Brain microvascular endothelial cell (primary cell): ENCODE measurements at regions not wholly inside any gene's neighbourhood (a gene's known extent, or its start where the extent isn't known, plus 50 kb on each side); places are given as distances from the start of the nearest gene placed in this dataset.

Source experiments
- DNase-seq: peaks from one replicate; pipeline ENCODE4 v3.0.0-alpha.2; 2020
- H3K27ac ChIP-seq: fragments of 250-450 bp; sonication (Bioruptor Pico); 2 replicates; pipeline ENCODE4 v1.5.1; 2020; ENCODE audit warnings: mild to moderate bottlenecking, moderate library complexity
- H3K27me3 ChIP-seq: fragments of 250-450 bp; sonication (Bioruptor Pico); replicated peaks from 2 replicates; pipeline ENCODE4 v1.5.1; 2020; ENCODE audit warnings: mild to moderate bottlenecking
- H3K36me3 ChIP-seq: fragments of 250-450 bp; sonication (Bioruptor Pico); replicated peaks from 2 replicates; pipeline ENCODE4 v1.5.1; 2020; ENCODE audit warnings: mild to moderate bottlenecking
- H3K4me3 ChIP-seq: 2 replicates; pipeline ENCODE4 v1.5.1; 2011; ENCODE audit warnings: low read depth, mild to moderate bottlenecking, control low read depth, low read length, moderate library complexity
- in situ Hi-C: cut with HindIII; loops from 2 replicates; pipeline ENCODE4 v1.10.0; 2017; ENCODE audit warnings: low sequenced_read_pairs, low pct_ligation_motif_present
- TF ChIP-seq, protein P1 (sequence below): IDR thresholded peaks from 2 replicates; pipeline ENCODE4 v1.5.1; 2011; ENCODE audit warnings: low read depth, mild to moderate bottlenecking, moderate library complexity, low read length, control low read depth, inconsistent platforms; ENCODE audit errors: missing control alignments

DNA sequence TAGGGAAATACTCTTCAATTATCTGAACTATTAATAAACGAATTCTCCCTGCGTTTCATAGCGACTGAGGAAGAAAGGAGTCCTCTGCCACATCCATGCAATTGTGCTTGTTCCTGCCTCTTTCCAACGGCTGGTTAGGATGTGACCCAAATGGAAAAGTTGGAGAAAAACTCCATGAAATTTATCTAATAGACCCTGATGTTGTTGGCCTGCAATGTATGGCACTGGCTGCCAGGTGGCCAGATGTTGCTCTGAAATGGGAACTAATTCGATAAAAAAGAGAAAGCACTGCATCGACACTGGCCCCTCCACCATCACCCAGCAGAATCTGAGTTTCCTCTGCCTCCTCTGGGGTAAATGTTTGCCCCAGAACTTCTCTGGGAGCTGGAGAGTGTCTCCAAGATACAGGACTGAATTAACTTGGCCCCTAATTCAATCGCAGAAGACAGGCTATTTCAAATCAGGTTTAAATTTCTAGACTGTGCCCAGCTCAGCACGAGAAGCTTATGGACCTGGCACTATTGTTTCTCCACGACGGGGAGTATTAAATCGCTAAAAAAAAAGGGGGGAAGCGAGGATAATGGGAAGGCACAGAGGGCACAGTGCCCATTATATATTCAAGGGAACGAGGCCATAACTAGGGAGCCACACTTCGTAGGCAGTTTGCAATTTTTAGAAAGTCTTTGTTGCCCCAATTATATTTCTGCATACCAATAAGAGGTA lies 103.9 kb downstream of the ZIC5 start:
- Histone ChIP-seq H3K4me3 (no peak overlapping the region), H3K36me3 (no peaks in the 10 kb centered on the region), H3K27me3 (no peaks in the 10 kb centered on the region), H3K27ac (no peak overlapping the region)
- in situ Hi-C loops = no loop called here
- TF ChIP-seq, protein P1, sequence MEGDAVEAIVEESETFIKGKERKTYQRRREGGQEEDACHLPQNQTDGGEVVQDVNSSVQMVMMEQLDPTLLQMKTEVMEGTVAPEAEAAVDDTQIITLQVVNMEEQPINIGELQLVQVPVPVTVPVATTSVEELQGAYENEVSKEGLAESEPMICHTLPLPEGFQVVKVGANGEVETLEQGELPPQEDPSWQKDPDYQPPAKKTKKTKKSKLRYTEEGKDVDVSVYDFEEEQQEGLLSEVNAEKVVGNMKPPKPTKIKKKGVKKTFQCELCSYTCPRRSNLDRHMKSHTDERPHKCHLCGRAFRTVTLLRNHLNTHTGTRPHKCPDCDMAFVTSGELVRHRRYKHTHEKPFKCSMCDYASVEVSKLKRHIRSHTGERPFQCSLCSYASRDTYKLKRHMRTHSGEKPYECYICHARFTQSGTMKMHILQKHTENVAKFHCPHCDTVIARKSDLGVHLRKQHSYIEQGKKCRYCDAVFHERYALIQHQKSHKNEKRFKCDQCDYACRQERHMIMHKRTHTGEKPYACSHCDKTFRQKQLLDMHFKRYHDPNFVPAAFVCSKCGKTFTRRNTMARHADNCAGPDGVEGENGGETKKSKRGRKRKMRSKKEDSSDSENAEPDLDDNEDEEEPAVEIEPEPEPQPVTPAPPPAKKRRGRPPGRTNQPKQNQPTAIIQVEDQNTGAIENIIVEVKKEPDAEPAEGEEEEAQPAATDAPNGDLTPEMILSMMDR = no peak
- no peak for DNase-seq

- DNase-seq = no peak
- TF ChIP-seq, protein P1 = no peak
- Histone ChIP-seq H3K36me3 (no peaks in the 10 kb centered on the region), H3K27ac (no peak overlapping the region), H3K27me3 (no peaks in the 10 kb centered on the region), H3K4me3 (no peak overlapping the region)
- in situ Hi-C loops = no loop called here
These were observed 104.8 kb downstream of the ZIC5 start for GRCh38 chr13:99866781-99867180.

DNA sequence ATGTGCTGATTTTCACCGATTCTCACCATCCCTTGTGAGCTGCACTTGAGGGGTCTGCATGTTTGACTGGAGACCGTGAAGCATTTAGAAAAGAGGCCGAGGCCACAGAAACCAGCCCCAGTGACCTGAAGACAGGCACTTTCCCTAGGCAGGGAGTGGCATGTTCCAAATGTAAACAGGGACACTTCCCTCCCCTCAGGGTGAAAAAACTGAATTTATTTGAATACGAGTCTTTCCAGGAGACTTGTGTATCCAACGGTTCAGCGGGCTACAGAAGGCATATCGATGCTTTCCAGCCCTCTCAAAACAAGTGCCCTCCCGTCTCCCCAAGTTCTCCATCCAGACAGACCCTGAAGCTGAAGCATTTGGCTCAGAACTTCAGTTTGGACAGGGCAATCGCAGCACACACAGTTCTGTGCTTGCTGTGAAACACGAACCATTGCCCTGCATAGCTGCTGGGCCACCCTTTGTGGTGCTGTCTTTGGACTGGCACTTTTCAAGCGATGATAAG lies 106.1 kb downstream of the ZIC5 start:
- TF ChIP-seq, protein P1 = no peak
- Histone ChIP-seq H3K27me3 (no peaks in the 10 kb centered on the region), H3K36me3 (no peaks in the 10 kb centered on the region), H3K4me3 (no peak overlapping the region), H3K27ac (no peak overlapping the region)
- DNase-seq = no peak
- in situ Hi-C loops = no loop called here

- no peaks in the 10 kb centered on the region for H3K27me3 ChIP-seq
- H3K27ac ChIP-seq = no peak overlapping the region
- H3K36me3 ChIP-seq = no peaks in the 10 kb centered on the region
- no peak for DNase-seq
- TF ChIP-seq, protein P1 = no peak
- in situ Hi-C loops = no loop called here
- no peak overlapping the region for H3K4me3 ChIP-seq
These were observed 107.0 kb downstream of the ZIC5 start for GRCh38 chr13:99864627-99864990.

DNA sequence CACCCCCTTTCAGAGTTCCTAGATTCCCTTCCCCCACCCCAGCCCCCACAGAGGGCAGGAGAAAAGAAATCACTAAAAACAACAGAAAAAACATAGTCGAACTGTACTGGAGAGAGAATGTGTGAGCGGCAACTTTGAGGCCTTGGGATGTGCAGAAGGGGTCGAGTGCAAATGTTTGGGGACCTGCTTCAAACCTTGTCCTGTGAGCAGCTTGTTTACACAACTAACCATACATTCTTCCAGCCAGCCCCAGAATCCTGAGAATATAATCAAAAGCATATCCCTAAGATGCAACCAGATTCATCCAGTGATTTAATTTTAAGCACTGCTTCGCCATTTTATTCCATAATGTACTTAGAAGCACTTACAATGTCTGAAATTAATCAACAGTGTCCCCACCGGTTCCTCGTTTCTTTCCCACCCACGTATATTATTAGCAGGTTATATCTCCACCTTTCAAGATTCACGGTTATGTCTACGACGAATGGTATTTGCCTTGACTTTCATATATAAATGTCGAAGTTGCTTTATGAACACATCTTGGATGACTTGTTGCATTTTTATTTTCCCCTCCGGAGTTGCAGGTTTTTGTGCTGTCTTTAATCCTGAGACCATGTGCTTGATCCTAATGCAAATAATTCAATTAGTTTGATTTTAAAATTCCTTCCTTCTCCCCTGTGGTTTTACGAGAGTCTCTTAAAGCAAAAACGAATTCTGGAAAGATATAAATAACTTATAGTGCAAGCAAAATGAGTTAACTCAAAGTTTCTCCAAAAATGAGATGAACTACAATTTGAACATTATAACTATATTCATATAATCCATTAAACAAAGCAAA lies 107.6 kb downstream of the ZIC5 start:
- TF ChIP-seq, protein P1 = no peak
- in situ Hi-C loops = no loop called here
- no peaks in the 10 kb centered on the region for H3K36me3 ChIP-seq
- H3K27ac ChIP-seq = no peak overlapping the region
- H3K4me3 ChIP-seq = no peak overlapping the region
- no peaks in the 10 kb centered on the region for H3K27me3 ChIP-seq
- no peak for DNase-seq
